Vagina (tissue), 2 donors: ENCODE measurements at regions not wholly inside any gene's neighbourhood (a gene's known extent, or its start where the extent isn't known, plus 50 kb on each side); places are given as distances from the start of the nearest gene placed in this dataset.

Source experiments
- POLR2A ChIP-seq, 2 donors: fragments of 450-650 bp; IDR thresholded peaks; one replicate each; pipeline ENCODE4 v1.6.1; 2017; ENCODE audit warnings: antibody characterized with exemption in 2 of 2, mild to moderate bottlenecking in 2 of 2, moderate library complexity in 2 of 2
- POLR2AphosphoS5 ChIP-seq, 2 donors: sonication (generic); formaldehyde crosslinking; IDR thresholded peaks; one replicate each; pipeline ENCODE4 v1.9.0; 2017; ENCODE audit warnings: antibody characterized with exemption in 2 of 2, mild to moderate bottlenecking in 2 of 2, low read depth in 1 of 2; ENCODE audit not compliant: insufficient read depth in 1 of 2
- TF ChIP-seq, protein P1 (sequence below), 3 experiments: fragments of 450-650 bp in 2 of 3; fragments of 200-600 bp in 1 of 3; sonication (generic) in 1 of 3; IDR thresholded peaks; one replicate each; pipeline ENCODE4 v1.5.1; 2017 to 2019; ENCODE audit warnings: antibody characterized with exemption in 3 of 3, mild to moderate bottlenecking in 2 of 3, moderate library complexity in 2 of 3

DNA sequence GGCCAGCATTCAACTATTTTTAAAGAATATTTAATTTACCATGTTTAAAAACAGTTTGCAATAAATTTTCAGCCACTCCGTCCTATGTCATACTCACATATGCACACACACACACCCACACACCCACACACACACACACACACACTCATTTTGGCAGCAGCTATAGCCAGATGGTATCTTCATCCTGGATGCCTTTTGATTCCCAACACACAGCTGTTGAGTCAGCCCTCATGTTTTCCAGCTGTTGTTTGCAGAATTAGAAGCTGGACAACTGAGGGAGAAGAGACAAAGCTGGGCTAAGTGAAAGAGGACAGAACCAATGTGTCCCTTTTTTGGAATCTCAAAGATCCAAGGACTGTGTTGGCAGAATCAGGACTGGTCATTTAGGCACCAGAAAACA lies 80.0 kb upstream of the EGLN3 start:
- no peak for TF ChIP-seq POLR2AphosphoS5 (IDR thresholded peaks at IDR 0.05; ENCODE audit: insufficient read depth in 1 of 2, low read depth in 1 of 2)
- TF ChIP-seq, protein P1, sequence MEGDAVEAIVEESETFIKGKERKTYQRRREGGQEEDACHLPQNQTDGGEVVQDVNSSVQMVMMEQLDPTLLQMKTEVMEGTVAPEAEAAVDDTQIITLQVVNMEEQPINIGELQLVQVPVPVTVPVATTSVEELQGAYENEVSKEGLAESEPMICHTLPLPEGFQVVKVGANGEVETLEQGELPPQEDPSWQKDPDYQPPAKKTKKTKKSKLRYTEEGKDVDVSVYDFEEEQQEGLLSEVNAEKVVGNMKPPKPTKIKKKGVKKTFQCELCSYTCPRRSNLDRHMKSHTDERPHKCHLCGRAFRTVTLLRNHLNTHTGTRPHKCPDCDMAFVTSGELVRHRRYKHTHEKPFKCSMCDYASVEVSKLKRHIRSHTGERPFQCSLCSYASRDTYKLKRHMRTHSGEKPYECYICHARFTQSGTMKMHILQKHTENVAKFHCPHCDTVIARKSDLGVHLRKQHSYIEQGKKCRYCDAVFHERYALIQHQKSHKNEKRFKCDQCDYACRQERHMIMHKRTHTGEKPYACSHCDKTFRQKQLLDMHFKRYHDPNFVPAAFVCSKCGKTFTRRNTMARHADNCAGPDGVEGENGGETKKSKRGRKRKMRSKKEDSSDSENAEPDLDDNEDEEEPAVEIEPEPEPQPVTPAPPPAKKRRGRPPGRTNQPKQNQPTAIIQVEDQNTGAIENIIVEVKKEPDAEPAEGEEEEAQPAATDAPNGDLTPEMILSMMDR (IDR thresholded peaks at IDR 0.05) = no peak
- TF ChIP-seq POLR2A (IDR thresholded peaks at IDR 0.05) = no peak
